CD1c-positive myeloid dendritic cell (primary cell): ENCODE measurements at regions not wholly inside any gene's neighbourhood (a gene's known extent, or its start where the extent isn't known, plus 50 kb on each side); places are given as distances from the start of the nearest gene placed in this dataset.
"Not testable (repeated sequence)": the region's sequence is repeated elsewhere in the genome, so short reads cannot be mapped to it uniquely, and the experiment has no call there.

Experiments
- DNase-seq: peaks from one replicate; pipeline ENCODE4 v3.0.0-alpha.2; 2016; ENCODE audit errors: extremely low spot score

DNA sequence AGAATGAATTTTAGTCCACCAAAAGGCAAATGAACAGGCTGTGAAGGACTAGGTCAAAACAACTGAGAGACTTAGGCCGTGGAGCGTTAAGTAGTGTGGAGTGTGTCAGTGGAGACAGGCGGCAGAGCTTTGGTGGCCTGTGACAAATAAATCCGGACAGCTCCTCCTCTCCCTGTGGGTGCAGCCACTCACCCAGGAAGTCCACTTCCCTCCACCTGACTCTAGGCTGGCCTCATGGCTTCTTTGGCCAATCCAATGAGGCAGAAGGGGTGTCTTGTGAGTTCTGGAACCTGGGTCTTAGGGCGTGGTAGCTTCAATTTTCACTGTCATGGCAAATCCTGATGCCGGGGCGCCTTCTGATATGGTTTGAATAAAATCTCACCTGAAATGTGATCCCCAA is 180.9 kb upstream of the C14orf180 start:
- no peak for DNase-seq

DNA sequence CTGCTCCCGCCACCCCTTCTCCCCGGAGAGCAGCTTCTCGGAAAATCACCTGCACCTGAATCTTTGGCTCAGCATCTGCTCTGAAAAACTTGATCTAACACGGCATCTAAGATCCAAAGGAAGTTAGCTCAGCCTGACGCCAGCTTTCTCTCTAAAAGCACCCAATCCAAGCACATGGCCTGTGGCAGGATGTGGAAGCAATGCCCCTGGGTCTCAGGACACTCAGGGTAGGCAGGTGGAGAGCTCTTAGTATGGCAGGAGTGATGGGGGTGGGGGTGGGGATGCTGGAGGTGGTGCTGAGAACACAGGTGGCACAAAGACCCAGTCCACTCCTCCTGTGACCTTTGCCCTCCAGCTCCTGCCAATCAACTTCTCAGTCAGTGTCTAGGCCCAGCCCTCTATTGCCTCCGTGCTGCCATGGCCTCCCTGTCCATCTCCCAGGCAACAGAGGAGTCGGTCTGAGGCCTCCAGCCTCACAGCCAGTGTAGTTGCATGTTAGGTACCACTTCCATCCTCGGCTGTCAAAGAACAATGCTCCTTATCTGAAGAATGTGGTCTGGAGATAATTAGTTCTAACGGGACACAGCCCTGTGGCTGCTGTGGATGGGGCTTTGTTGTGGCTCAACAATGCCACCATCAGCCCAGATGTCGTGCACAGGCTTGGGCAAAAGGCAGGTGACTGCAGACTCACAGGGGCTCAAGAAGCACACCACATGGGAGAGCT is 180.0 kb upstream of the C14orf180 start:
- DNase-seq: no peak

DNA sequence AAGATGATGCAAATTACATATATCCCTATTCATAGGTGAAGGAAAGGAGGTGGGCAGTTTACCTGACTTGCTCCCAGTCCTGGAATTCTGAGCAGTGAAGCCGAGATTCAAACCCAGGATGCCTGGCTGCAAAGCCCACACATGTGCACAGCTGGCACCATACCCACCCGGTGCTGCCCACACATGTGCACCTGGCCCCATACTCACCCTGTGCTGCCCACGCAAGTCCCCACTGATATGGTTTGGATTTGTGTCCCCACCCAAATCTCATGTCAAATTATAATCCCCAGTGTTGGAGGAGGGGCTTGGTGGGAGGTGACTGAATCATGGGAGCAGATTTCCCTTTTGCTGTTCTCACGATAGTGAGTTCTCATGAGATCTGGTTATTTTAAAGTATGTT is 179.2 kb upstream of the C14orf180 start:
- DNase-seq: no peak

DNA sequence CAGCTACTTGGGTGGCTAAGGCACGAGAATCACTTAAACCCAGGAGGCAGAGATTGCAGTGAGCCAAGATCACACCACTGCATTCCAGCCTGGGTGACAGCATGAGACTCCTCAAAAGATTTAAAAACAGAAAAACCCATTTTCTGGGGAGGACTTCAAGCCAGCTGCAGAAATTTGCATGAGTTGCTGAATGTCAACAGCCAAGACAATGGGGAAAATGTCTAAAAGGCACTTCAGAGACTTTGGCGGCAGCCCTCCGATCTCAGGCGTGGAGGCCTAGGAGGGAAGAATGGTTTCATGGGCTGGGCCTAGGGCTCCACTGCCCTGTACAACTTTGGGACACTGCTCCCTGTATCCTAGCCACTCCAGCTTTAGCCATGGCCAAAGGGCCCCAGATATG is 177.8 kb upstream of the C14orf180 start:
- no peak for DNase-seq

DNA sequence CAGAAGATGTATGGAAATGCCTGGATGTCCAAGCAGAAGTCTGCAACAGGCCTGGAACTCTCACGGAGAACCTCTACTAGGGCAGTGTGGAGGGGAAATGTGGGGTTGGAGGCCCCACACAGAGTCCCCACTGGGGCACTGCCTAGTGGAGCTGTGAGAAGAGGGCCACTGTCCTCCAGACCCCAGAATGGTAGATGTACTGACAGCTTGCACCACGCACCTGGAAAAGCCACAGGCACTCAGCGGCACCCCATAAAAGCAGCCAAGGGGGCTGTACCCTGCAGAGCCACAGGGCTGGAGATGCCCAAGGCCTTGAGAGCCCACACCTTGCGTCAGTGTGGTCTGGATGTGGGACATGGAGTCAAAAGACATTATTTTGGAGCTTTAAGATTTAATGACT is 177.3 kb upstream of the C14orf180 start:
- not testable (repeated sequence) for DNase-seq

DNA sequence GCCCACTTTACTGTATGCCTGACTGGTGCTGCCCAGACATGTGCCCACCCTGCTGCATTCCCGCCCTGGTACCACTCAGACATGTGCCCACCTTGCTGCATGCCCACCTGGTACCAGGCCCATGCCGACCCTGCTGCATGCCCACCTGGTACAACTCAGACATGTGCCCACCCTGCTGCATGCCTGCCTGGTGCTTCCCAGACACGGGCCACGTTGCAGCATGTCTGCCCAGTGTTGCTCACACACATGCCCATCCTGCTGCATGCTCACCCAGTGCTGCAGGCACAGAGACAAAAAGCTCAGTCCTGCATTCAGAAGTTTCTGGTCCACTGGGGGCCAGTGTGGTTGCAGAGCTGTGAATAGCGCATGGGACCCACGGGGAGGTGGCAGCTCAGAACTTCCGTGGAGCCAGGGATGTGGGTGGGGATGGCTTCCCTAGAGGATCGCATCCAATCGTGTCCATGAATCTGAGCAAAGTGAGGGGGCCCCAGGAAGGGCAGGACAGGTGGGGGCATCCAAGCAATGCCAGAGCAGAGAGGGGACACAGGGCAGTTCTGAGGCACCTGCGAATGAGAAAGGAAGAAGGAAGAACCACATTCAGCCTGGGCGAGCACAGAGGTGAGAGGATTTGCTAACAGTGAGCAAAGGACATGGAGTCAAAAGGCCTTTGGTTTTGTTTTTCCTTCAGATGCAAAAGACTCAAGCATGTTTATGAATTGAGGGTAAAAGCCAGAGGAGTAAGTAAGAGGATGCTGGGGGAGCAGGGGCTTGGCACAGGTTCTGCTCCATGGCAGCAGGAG is 175.9 kb upstream of the C14orf180 start:
- DNase-seq: no peak

DNA sequence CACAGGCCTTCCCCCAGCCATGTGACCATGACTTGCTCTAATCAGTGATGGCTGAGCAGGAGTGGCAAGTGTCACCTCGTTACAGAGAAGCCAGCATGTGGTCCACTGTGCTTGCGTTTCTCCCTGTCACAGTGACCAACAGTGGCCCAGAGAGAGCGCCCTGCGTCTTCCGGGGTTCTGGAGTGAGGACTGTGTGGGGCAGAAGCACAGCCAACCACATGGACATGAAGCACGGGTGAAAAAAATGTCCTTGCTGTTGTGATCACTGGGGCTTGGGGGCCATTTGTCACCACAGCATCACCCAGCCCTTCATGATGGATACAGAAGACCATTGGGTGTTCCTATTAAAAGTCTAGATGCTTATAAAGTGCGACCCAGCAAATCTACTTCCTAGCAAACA is 174.6 kb upstream of the C14orf180 start:
- no peak for DNase-seq

DNA sequence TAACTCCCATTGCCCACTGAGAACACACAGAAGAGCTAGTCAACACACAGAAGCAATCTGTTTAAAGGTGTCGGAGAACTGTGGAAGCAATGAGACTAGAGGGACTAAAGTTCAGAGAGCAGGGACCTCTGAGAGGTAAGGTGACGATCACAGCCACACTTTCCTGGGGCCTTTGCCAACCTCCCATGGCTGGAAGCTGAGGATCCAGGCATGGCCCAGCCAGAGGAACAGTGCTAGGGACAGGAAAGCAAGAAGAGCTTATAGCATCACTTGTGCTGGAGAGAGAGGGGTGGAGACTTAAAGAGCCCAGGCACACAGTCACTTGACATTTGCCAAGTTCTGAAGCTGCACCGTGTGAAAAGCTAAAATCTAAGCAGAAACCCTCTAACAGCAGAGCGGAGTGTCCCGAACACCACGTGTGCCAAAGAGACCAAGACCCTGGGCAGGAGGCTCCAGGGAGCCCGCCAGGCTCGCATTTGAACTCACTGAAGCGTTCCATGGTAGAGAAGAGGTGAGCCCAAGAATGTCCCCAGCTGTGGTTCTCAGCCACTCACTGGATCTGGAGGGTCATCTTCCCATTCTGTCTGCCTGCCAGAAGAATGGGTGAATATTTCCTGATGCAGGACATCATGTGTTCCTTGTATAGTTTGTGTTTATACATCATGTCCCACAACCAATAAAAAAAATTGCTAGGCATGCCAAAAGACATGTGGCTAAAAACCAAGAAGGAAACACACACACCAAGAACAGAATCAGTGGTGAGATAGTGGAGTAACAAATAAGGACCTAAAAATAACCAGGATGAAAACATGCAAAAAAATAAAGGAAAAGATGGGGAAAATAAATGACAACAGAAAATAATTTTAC is 174.0 kb upstream of the C14orf180 start:
- no peak for DNase-seq

DNA sequence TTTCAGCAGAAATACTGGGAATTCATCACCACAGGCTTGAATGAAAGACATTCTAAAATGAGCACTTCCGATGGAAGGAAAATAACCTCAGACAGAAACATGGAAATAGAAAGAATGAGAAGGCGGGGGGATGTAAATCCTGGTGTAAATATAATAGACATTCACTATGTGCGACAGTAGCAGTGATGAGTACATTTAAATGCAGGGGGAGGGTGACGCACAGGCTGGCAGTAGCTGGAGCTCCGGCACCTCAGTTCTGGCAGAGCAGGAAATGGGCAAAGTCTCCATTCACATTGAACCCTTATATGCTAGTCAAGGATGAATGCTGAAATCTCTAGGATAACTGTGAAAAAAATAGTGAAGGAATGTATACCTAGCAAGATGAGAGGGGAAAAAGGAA is 172.7 kb upstream of the C14orf180 start:
- DNase-seq: no peak

DNA sequence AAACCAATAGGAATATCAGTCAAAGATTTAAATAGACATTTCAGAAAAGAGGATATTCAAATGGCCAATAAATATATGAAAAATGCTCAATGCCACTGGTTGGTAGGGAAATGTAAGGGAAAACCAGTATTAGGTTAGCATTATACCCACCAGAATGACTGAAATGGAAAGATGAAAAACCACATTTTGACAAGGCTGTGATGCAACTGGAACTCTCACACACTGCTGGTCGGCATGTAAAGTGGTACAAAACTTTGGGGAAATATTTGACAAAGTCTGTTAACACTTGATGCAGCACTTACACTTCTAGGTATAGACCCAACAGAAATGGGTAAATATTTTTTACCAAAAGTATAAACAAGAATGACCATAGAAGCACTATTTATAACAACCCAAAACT is 163.2 kb upstream of the C14orf180 start:
- no peak for DNase-seq

DNA sequence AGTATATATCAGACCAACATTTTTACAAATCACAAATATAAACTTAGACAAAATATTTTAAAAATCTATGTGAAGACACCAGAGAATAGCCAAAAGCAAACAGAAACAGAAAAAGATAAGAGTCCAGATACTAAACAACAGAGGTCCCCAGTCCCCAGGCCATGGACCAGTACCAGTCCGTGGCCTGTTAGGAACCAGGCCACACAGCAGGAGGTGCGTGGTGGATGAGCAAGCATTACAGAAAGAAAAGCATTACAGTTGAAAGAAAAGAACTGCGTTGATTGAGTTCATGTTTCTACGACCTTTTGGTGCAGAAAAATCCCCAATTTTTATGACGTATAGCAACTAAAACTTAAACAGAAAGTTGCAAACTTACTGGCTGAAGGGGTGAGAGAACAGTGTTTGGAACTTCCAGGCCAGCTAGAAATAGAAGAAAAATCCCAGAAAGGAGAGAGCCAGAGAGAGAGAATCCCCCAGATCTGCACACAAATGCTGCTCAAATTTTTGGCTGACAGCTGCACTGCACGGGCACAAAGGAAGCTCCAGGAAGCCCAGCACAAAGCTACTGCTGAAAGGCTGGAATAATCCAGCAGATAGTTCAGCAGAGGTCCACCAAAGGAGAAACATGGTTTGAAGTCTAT is 159.6 kb upstream of the C14orf180 start:
- DNase-seq: no peak

DNA sequence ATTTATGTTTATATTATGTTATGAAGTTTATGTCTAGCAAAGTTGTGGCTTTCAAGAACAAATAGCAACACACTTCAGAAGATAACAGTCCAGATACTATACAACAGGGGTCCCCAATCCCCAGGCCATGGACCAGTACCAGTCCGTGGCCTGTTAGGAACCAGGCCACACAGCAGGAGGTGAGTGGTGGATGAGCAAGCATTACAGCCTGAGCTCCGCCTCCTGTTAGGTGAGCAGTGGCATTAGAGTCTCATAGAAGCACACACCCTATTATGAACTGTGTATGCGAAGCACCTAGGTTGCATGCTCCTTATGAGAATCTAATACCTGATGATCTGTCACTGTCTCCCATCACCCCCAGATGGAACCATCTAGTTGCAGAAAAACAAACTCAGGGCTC is 159.0 kb upstream of the C14orf180 start:
- DNase-seq: not testable (repeated sequence)

DNA sequence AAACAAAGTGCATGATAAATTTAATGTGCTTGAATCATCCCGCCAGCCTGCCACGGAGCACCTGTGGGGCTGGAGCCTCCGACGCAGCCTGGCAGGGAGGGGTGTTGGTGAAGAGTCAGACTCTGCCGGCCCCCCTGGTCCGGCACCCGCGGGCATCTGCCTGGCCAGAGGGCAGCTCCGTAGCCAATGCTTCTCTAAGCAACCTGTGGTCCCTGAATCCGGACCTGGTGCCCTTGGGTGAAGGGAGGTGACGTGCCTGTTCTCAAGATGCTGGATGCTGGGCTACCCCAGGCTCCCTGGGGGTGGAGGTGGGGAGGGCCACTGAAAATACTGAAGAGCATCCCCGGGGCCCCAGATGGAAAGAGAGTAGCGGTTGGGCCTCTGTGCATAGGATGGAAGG is 158.6 kb upstream of the C14orf180 start:
- no peak for DNase-seq

DNA sequence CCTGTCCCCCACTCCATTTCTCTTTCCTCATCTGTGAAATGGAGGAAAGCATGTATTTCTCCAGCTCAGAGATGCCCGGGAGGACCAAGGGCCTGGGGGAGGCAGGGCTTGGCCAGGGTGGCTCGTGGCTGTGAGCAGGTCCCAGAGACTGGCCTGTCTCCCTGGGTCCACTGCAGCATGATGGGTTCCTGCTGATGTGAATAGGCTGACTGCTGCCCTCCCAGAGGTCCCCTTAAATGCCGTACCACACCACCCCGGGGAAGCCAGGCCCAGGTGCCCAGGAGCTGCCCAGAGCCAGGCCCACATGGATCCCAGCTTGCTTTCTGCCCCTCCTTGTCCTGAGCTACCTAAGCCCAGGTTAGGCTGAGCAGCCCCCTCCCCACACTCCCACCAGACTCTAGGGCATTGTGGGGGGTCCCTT is 158.2 kb upstream of the C14orf180 start:
- DNase-seq: no peak

DNA sequence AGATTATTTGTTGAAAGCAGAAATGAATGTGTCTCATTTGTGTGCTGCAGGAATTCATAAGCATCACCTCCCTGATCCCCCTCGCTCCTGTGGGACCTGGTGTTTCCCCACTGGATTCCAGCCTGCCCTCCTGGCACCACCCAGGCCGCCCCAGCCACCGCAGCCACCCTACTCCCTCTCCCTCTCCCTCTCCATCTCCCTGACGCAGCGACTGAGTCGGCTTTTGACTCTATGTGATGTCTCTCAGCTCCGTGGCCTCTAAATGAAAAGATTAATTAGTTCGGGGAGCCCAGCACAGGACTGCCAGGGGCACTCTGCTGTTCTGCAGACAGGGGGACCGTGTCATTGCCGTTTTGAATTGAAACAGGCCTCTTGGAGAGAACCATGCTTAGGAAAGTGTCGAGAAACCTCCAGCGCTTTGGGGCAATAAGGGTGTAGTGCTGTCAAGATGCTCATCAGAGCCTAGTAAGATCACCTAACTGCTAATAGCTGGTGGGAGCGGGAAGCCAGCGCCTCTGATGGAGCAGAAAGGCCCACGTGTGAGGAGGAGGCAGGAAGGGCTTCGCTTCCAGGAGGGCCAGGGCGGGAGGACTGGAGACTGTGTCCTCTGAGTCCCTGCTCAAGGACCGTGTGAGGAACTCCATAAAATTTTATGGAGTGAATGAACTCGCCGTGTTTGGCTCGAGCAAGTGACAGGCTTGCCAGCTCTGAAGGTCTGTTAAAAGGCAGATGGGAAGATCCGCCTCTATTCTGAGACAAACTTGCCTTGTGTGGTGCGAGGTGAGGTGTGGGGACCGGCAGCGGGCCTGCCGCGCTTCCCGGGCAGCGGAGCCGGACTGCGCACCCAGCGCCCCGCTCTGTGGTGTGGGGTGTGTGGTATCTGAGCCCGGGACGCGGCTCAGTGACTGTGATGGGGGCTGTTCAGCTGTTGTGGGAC is 157.4 kb upstream of the C14orf180 start:
- DNase-seq: no peak

DNA sequence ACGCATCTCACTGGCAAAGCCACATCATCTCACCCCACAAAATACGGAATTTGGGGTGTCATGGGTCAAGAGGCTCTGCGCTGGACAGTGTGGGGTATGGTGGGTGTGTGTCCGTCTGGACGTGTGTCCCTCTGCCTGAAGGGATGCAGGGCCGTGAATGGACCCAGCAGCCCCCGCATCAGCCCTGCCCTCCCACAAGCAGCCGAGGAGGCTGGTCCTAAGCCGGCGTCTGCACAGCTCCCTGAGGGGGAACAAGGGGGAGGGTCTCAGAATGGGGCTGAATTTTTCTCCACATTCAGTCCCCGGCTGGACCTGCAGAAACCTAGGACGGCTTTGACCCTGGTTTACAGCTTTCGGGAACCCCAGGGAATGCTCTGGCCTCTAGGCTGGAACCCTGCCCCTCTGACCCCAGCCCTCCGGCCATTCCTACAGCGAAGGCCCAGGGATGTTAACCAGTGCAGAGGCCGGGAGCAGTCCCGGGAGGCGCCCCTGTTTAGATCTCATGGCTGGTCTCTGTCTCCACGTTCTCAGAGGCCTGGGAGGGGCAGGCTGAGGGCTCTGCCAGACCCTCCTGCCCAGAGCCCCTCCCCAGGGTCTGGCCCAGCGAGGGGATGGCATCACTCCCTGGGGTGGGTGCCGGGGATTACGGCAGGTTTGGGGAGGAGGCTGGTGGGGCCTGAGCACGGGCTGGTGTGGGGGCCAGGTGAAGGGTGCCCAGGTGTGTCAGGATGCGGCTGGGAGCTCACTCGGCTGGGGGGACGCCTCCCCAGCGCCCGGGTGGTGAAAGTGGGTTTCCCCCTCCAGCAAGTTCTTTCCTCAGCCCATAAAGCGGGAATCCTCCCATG is 156.5 kb upstream of the C14orf180 start:
- no peak for DNase-seq

DNA sequence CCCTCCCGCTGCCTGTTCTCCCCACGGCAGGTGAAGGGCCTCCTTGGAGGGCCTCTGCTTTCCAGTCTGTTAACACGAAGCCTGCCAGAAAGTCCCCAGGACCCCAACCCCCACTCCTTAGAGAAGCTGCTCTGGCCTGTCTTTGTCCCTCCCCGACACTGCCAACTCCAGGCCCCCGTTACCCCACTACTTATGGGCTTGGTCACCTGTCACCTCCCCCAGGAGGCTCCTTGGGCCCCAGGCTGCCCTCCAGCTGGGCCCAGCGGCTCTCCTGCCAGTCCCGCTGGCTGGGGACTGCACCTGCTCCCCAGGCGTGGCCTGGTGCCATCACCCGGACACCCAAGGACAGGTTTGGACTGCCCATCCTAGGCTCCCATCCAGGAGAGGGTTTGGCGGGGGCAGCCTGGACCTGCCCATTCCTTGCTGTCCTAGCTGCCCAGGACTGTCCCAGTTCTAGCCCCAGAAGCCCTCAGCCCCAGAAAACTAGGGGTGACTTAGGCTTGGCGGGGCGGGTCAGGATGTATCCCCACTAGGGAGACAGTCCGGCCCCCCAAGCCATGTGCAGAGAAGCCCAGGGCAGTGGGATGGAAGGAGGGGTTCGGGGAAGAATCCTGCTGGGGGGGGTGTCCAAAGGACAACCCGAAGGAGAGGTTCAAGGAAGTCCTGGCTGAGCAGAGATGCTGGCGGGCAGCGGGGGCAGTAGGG is 155.7 kb upstream of the C14orf180 start:
- DNase-seq: no peak

DNA sequence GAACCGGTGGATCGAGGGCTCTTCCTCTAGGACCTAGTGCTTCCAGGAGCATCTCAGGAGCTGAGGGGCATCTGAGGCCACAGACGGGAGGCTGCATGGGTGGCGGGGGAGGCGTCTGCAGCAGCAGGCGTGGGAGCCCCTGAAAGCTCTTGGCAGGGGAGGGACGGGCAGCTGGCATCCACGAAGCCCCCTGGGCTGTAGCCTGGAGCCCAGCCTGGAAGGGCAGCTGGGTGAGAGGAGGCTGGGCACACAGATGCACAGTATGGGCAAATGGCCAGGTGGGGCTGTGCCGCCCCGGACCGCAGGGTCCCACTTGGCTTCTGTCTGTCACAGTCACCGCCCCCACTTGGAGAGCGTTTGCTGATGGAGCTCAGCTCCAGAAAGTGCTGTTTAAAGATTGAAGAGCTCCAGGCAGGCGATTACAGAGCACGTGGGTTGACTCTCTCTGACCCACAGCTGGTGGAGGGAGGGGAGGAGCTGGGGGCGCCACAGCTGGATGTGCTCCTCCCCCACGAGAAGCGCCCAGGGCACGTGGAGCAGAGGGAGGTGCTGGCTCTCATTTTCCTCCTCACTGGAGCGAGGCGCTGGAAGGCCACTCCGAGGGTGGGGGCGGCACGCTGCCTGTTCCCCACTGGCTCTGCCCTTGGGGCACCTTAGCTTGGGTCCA is 155.0 kb upstream of the C14orf180 start:
- no peak for DNase-seq
